ENCODE measurements at regions not wholly inside any gene's neighbourhood (a gene's known extent, or its start where the extent isn't known, plus 50 kb on each side); places are given as distances from the start of the nearest gene placed in this dataset.

GRCh38 chr6:104014163-104014959 lies 845.4 kb downstream of the HACE1 start:
- Histone ChIP-seq H3K4me3 (no peak overlapping the region), H3K27ac (no peak overlapping the region), H3K9me3 (no peaks in the 10 kb centered on the region), H3K36me3 (no peaks in the 10 kb centered on the region), H3K27me3 (no peaks in the 10 kb centered on the region), H3K4me1 (no peaks in the 10 kb centered on the region)
- TF ChIP-seq POLR2A (IDR thresholded peaks at IDR 0.05) (no peak), POLR2AphosphoS5 (IDR thresholded peaks at IDR 0.05; ENCODE audit: insufficient read depth in 1 of 2, low read depth in 1 of 2) (no peak), CTCF (IDR thresholded peaks at IDR 0.05) (no peak)
- intact Hi-C loops (cut with DNase I) = no loop called here
- no peak for DNase-seq (ENCODE audit: extremely low spot score in 2 of 2)

- DNase-seq (ENCODE audit: extremely low spot score in 2 of 2) = no peak
- Histone ChIP-seq H3K4me1 (no peaks in the 10 kb centered on the region), H3K36me3 (no peaks in the 10 kb centered on the region), H3K9me3 (no peaks in the 10 kb centered on the region), H3K27me3 (no peaks in the 10 kb centered on the region), H3K27ac (no peak overlapping the region), H3K4me3 (no peak overlapping the region)
- TF ChIP-seq CTCF (IDR thresholded peaks at IDR 0.05) (no peak), POLR2A (IDR thresholded peaks at IDR 0.05) (no peak), POLR2AphosphoS5 (IDR thresholded peaks at IDR 0.05; ENCODE audit: insufficient read depth in 1 of 2, low read depth in 1 of 2) (no peak)
- intact Hi-C loops (cut with DNase I) = no loop called here
Measured at GRCh38 chr6:104013312-104013971, 846.3 kb downstream of the HACE1 start.

GRCh38 chr6:104010897-104011296 lies 848.8 kb downstream of the HACE1 start:
- no peaks in the 10 kb centered on the region for H3K27me3 ChIP-seq
- TF ChIP-seq CTCF (IDR thresholded peaks at IDR 0.05) (no peak), POLR2A (IDR thresholded peaks at IDR 0.05) (no peak), POLR2AphosphoS5 (IDR thresholded peaks at IDR 0.05; ENCODE audit: insufficient read depth in 1 of 2, low read depth in 1 of 2) (no peak)
- no peak overlapping the region for H3K27ac ChIP-seq
- H3K36me3 ChIP-seq = no peaks in the 10 kb centered on the region
- H3K4me3 ChIP-seq = no peak overlapping the region
- intact Hi-C loops (cut with DNase I) = no loop called here
- H3K4me1 ChIP-seq = no peaks in the 10 kb centered on the region
- no peak for DNase-seq (ENCODE audit: extremely low spot score in 2 of 2)
- H3K9me3 ChIP-seq = no peaks in the 10 kb centered on the region

GRCh38 chr6:104003803-104004516 lies 855.8 kb downstream of the HACE1 start:
- intact Hi-C loops (cut with DNase I) = no loop called here
- no peaks in the 10 kb centered on the region for H3K27me3 ChIP-seq
- no peak for DNase-seq (ENCODE audit: extremely low spot score in 2 of 2)
- no peak overlapping the region for H3K27ac ChIP-seq
- no peaks in the 10 kb centered on the region for H3K36me3 ChIP-seq
- H3K4me1 ChIP-seq = no peaks in the 10 kb centered on the region
- H3K9me3 ChIP-seq = no peaks in the 10 kb centered on the region
- H3K4me3 ChIP-seq = no peak overlapping the region
- TF ChIP-seq POLR2AphosphoS5 (IDR thresholded peaks at IDR 0.05; ENCODE audit: insufficient read depth in 1 of 2, low read depth in 1 of 2) = no peak
- TF ChIP-seq CTCF (IDR thresholded peaks at IDR 0.05) = no peak
- TF ChIP-seq POLR2A (IDR thresholded peaks at IDR 0.05) = no peak
